ENCODE measurements at regions not wholly inside any gene's neighbourhood (a gene's known extent, or its start where the extent isn't known, plus 50 kb on each side); places are given as distances from the start of the nearest gene placed in this dataset.

DNA sequence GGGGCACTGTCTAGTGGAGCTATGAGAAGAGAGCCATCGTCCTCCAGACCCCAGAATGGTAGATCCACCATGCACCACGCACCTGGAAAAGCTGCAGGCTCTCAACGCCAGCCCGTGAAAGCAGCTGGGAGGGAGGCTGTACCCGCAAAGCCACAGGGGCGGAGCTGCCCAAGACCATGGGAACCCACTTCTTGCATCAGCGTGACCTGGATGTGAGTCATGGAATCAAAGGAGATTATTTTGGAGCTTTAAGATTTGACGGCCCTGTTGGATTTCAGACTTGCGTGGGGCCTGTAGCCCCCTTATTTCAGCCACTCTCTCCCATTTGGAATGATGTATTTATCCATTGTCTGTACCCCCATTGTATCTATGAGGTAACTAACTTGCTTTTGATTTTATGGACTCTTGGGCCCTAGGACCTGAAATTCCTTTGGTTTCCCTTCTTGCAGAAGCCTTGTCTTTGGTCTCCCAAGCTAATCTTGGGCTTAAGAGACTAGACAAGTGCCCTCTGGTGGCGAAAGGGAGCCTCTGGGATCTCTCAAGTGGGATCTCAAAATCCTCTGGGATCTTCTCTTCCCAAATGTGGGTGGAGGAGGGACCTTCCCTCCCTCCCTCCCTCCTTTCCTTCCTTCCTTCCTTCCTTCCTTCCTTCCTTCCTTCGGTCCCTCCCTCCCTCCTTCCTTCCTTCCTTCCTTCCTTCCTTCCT is 58.2 kb upstream of the HAPSTR1 start:
- TF ChIP-seq CTCF (IDR thresholded peaks at IDR 0.05) (peak in 3 of 5 experiments; percentile 9 to 35 (median 22)), EP300 (IDR thresholded peaks at IDR 0.05) (no peak), POLR2A (IDR thresholded peaks at IDR 0.05) (no peak)
